H9 (cell line): ENCODE measurements at regions not wholly inside any gene's neighbourhood (a gene's known extent, or its start where the extent isn't known, plus 50 kb on each side); places are given as distances from the start of the nearest gene placed in this dataset.

Experiments
- DNase-seq: peaks from one replicate; pipeline ENCODE4 v3.0.0-alpha.2; 2017
- H2AFZ ChIP-seq: one replicate; pipeline ENCODE4 v1.6.1; 2013; ENCODE audit warnings: mild to moderate bottlenecking, low read length, control low read depth, moderate library complexity
- H2AK5ac ChIP-seq: 2 replicates; pipeline ENCODE4 v1.6.1; 2013; ENCODE audit warnings: low read length, control low read depth, mixed read lengths; ENCODE audit not compliant: insufficient read length
- H2BK120ac ChIP-seq: one replicate; pipeline ENCODE4 v1.6.1; 2013; ENCODE audit warnings: low read depth, mild to moderate bottlenecking, low read length, control low read depth, inconsistent platforms; ENCODE audit not compliant: poor library complexity, severe bottlenecking
- H2BK12ac ChIP-seq: 2 replicates; pipeline ENCODE4 v1.6.1; 2013; ENCODE audit warnings: low read length, control low read depth, mixed read lengths, low read depth; ENCODE audit not compliant: insufficient read length
- H2BK15ac ChIP-seq: 2 replicates; pipeline ENCODE4 v1.6.1; 2013; ENCODE audit warnings: low read depth, low read length, control low read depth
- H2BK20ac ChIP-seq: one replicate; pipeline ENCODE4 v1.6.1; 2013; ENCODE audit warnings: low read depth, mild to moderate bottlenecking, low read length, control low read depth, inconsistent platforms; ENCODE audit not compliant: poor library complexity, severe bottlenecking
- H2BK5ac ChIP-seq: 2 replicates; pipeline ENCODE4 v1.6.1; 2013; ENCODE audit warnings: low read length, control low read depth, mixed read lengths; ENCODE audit not compliant: insufficient read length
- H3K14ac ChIP-seq: 2 replicates; pipeline ENCODE4 v1.6.1; 2013; ENCODE audit warnings: low read length, control low read depth; ENCODE audit not compliant: insufficient read depth
- H3K18ac ChIP-seq: 2 replicates; pipeline ENCODE4 v1.6.1; 2013; ENCODE audit warnings: low read depth, mild to moderate bottlenecking, mixed read lengths, low read length, control low read depth; ENCODE audit not compliant: insufficient read length
- H3K23ac ChIP-seq: 2 replicates; pipeline ENCODE4 v1.6.1; 2013; ENCODE audit warnings: low read length, control low read depth, mixed read lengths, low read depth; ENCODE audit not compliant: insufficient read length
- H3K23me2 ChIP-seq: 2 replicates; pipeline ENCODE4 v1.6.1; 2013; ENCODE audit warnings: low read depth, mild to moderate bottlenecking, mixed read lengths, low read length, control low read depth; ENCODE audit not compliant: insufficient read length, poor library complexity, severe bottlenecking
- H3K27ac ChIP-seq: 2 replicates; pipeline ENCODE4 v1.5.1; 2013; ENCODE audit warnings: low read length, control low read depth, mixed read lengths, low read depth; ENCODE audit not compliant: insufficient read length
- H3K27me3 ChIP-seq: 2 replicates; pipeline ENCODE4 v1.6.1; 2013; ENCODE audit warnings: low read length, control low read depth, inconsistent platforms; ENCODE audit not compliant: insufficient read depth
- H3K4ac ChIP-seq: 2 replicates; pipeline ENCODE4 v1.6.1; 2013; ENCODE audit warnings: low read depth, mild to moderate bottlenecking, control low read depth, inconsistent platforms, low read length, moderate library complexity
- H3K4me1 ChIP-seq: 2 replicates; pipeline ENCODE4 v1.6.1; 2013; ENCODE audit warnings: low read length, control low read depth, inconsistent platforms; ENCODE audit not compliant: insufficient read depth
- H3K4me2 ChIP-seq: 2 replicates; pipeline ENCODE4 v1.6.1; 2013; ENCODE audit warnings: low read length, control low read depth, mixed read lengths; ENCODE audit not compliant: insufficient read length, insufficient read depth
- H3K56ac ChIP-seq: 2 replicates; pipeline ENCODE4 v1.6.1; 2013; ENCODE audit warnings: low read depth, mild to moderate bottlenecking, mixed read lengths, low read length, control low read depth; ENCODE audit not compliant: insufficient read length
- H3K79me1 ChIP-seq: 2 replicates; pipeline ENCODE4 v1.6.1; 2013; ENCODE audit warnings: low read depth, mild to moderate bottlenecking, moderate library complexity, low read length, control low read depth, inconsistent platforms; ENCODE audit not compliant: insufficient read depth, poor library complexity, severe bottlenecking
- H3K79me2 ChIP-seq: 2 replicates; pipeline ENCODE4 v1.6.1; 2013; ENCODE audit warnings: low read length, control low read depth, inconsistent platforms; ENCODE audit not compliant: insufficient read depth
- H3K9ac ChIP-seq: 2 replicates; pipeline ENCODE4 v1.6.1; 2013; ENCODE audit warnings: low read length, control low read depth, mixed read lengths; ENCODE audit not compliant: insufficient read length; ENCODE audit errors: extremely low read depth
- H3K9me3 ChIP-seq: one replicate; pipeline ENCODE4 v1.6.1; 2013; ENCODE audit warnings: low read depth, low read length, inconsistent platforms; ENCODE audit not compliant: control insufficient read depth
- H3T11ph ChIP-seq: one replicate; pipeline ENCODE4 v1.6.1; 2013; ENCODE audit warnings: mild to moderate bottlenecking, low read length, control low read depth, inconsistent platforms
- H4K20me1 ChIP-seq: one replicate; pipeline ENCODE4 v1.6.1; 2013; ENCODE audit not compliant: control insufficient read depth, insufficient read length, insufficient read depth
- H4K5ac ChIP-seq: 2 replicates; pipeline ENCODE4 v1.6.1; 2013; ENCODE audit warnings: low read depth, mild to moderate bottlenecking, mixed read lengths, low read length, control low read depth; ENCODE audit not compliant: insufficient read length
- H4K8ac ChIP-seq: replicated peaks from 2 replicates; pipeline ENCODE4 v1.6.1; 2013; ENCODE audit warnings: low read length, control low read depth, mixed read lengths, low read depth; ENCODE audit not compliant: insufficient read length
- H4K91ac ChIP-seq: 2 replicates; pipeline ENCODE4 v1.6.1; 2013; ENCODE audit warnings: low read depth, mild to moderate bottlenecking, moderate library complexity, mixed read lengths, low read length, control low read depth; ENCODE audit not compliant: insufficient read length
- H3K27ac Mint-ChIP-seq, 3 experiments: 2 replicates in 2 of 3; 3 replicates in 1 of 3; pipeline ENCODE4 v1.8.0; 2020 to 2021; ENCODE audit warnings: mixed read lengths in 3 of 3, mild to moderate bottlenecking in 1 of 3, moderate library complexity in 1 of 3
- H3K27me3 Mint-ChIP-seq: 2 replicates; pipeline ENCODE4 v1.8.0; 2021; ENCODE audit warnings: low read depth, mild to moderate bottlenecking, moderate library complexity, mixed read lengths
- H3K36me3 Mint-ChIP-seq, 3 experiments: 2 replicates in 2 of 3; 3 replicates in 1 of 3; pipeline ENCODE4 v1.8.0; 2020 to 2021; ENCODE audit warnings: low read depth in 3 of 3, mixed read lengths in 3 of 3; ENCODE audit not compliant: insufficient read depth in 1 of 3
- H3K4me1 Mint-ChIP-seq, 2 experiments: 2 replicates each; pipeline ENCODE4 v1.8.0; 2020; ENCODE audit warnings: mixed read lengths in 2 of 2
- H3K4me3 Mint-ChIP-seq, 2 experiments: 2 replicates in 1 of 2; 3 replicates in 1 of 2; pipeline ENCODE4 v1.8.0; 2020 to 2021; ENCODE audit warnings: mild to moderate bottlenecking in 2 of 2, mixed read lengths in 2 of 2, moderate library complexity in 1 of 2
- H3K9me3 Mint-ChIP-seq, 2 experiments: 2 replicates in 1 of 2; 3 replicates in 1 of 2; pipeline ENCODE4 v1.8.0; 2020; ENCODE audit warnings: mild to moderate bottlenecking in 2 of 2, mixed read lengths in 2 of 2, moderate library complexity in 1 of 2
- CTCF ChIP-seq: fragments of 200-600 bp; sonication (generic); conservative IDR thresholded peaks from 3 replicates; pipeline ENCODE4 v1.8.0; 2021; ENCODE audit warnings: antibody characterized with exemption, mild to moderate bottlenecking
- WGBS: extraction: QIAGEN DNeasy Blood & Tissue Kit; methylation state at CpG from one replicate; pipeline ENCODE4 v1.1.7; 2013; ENCODE audit warnings: missing lambda C conversion rate, low lambda C conversion rate, mixed read lengths; ENCODE audit not compliant: insufficient read length; ENCODE audit errors: extremely low coverage; 5-methylcytosine and 5-hydroxymethylcytosine counted together

GRCh38 chr5:61619777-61620518 is 287.9 kb downstream of the ZSWIM6 start:
- Histone ChIP-seq H4K91ac (no peak overlapping the region), H3K4ac (no peak overlapping the region), H3K27me3 (no peaks in the 10 kb centered on the region), H3K4me2 (no peak overlapping the region), H2AK5ac (no peak overlapping the region), H2BK120ac (no peak overlapping the region), H3K27ac (no peak overlapping the region), H3K79me1 (no peaks in the 10 kb centered on the region), H4K20me1 (no peaks in the 10 kb centered on the region), H3K9me3 (no peaks in the 10 kb centered on the region), H3K4me1 (no peaks in the 10 kb centered on the region; the same call in 1 of the 2 replicates), H3K23ac (no peak overlapping the region), H3K23me2 (no peaks in the 10 kb centered on the region), H3K9ac (no peak overlapping the region), H3K18ac (no peak overlapping the region), H3K79me2 (no peaks in the 10 kb centered on the region), H2BK5ac (no peak overlapping the region), H3T11ph (no peak overlapping the region), H3K56ac (no peak overlapping the region), H2BK20ac (no peak overlapping the region), H4K5ac (no peak overlapping the region), H3K14ac (no peak overlapping the region), H2BK12ac (no peak overlapping the region), H2BK15ac (no peak overlapping the region), H4K8ac (no peak overlapping the region), H2AFZ (no peak overlapping the region)
- Mint-ChIP-seq H3K27ac (no peak overlapping the region), H3K27me3 (no peaks in the 10 kb centered on the region), H3K9me3 (no peaks in the 10 kb centered on the region), H3K4me1 (peaks cover 13 to 16% of the 10 kb centered on the region in 2 experiments), H3K4me3 (no peak overlapping the region), H3K36me3 (no peaks in the 10 kb centered on the region)
- TF ChIP-seq CTCF, result no peak
- no peak for DNase-seq
- WGBS, result no CpG with 5 or more reads among the region's 8 CpGs
